ENCODE measurements at regions not wholly inside any gene's neighbourhood (a gene's known extent, or its start where the extent isn't known, plus 50 kb on each side); places are given as distances from the start of the nearest gene placed in this dataset.

GRCh38 chr6:144849920-144850319 is 564.8 kb downstream of the UTRN start:
- TF ChIP-seq CTCF (conservative IDR thresholded peaks at IDR 0.05), result no peak
- no peak for TF ChIP-seq ZFX (IDR thresholded peaks at IDR 0.05)

Data from C4-2B (cell line).